HG03039 (cell line): ENCODE measurements at regions not wholly inside any gene's neighbourhood (a gene's known extent, or its start where the extent isn't known, plus 50 kb on each side); places are given as distances from the start of the nearest gene placed in this dataset.

Experiments used
- ATAC-seq: cut with Tn5 transposase; IDR thresholded peaks from one replicate; pipeline ENCODE4 v1.9.1; 2021; ENCODE audit warnings: mild to moderate bottlenecking, moderate library complexity; ENCODE audit not compliant: unreplicated experiment

GRCh38 chr6:22804620-22805261 is 235.4 kb downstream of the HDGFL1 start:
- ATAC-seq: no peak

- ATAC-seq: no peak
Observed at GRCh38 chr6:22807261-22807660, 237.9 kb downstream of the HDGFL1 start.

GRCh38 chr6:22807818-22808217 is 238.5 kb downstream of the HDGFL1 start:
- no peak for ATAC-seq

- no peak for ATAC-seq
Observed at GRCh38 chr6:22808466-22808865, 239.1 kb downstream of the HDGFL1 start.

- ATAC-seq: no peak
Observed at GRCh38 chr6:22809370-22809769, 240.0 kb downstream of the HDGFL1 start.

GRCh38 chr6:22819209-22819608 is 249.8 kb downstream of the HDGFL1 start:
- no peak for ATAC-seq

GRCh38 chr6:22821664-22822320 is 252.4 kb downstream of the HDGFL1 start:
- no peak for ATAC-seq

- no peak for ATAC-seq
Observed at GRCh38 chr6:22825210-22825609, 255.8 kb downstream of the HDGFL1 start.

- ATAC-seq: no peak
Observed at GRCh38 chr6:22826961-22827360, 257.6 kb downstream of the HDGFL1 start.

GRCh38 chr6:22827760-22828159 is 258.4 kb downstream of the HDGFL1 start:
- ATAC-seq: no peak

- no peak for ATAC-seq
Observed at GRCh38 chr6:22828179-22829062, 259.1 kb downstream of the HDGFL1 start.

- ATAC-seq: no peak
Observed at GRCh38 chr6:22829070-22829469, 259.7 kb downstream of the HDGFL1 start.

- ATAC-seq: no peak
Observed at GRCh38 chr6:22830463-22830862, 261.1 kb downstream of the HDGFL1 start.

- ATAC-seq: no peak
Observed at GRCh38 chr6:22833191-22833590, 263.8 kb downstream of the HDGFL1 start.

GRCh38 chr6:22838345-22838744 is 269.0 kb downstream of the HDGFL1 start:
- no peak for ATAC-seq

GRCh38 chr6:22845467-22845866 is 276.1 kb downstream of the HDGFL1 start:
- no peak for ATAC-seq

GRCh38 chr6:22848121-22848520 is 278.8 kb downstream of the HDGFL1 start:
- no peak for ATAC-seq

- no peak for ATAC-seq
Observed at GRCh38 chr6:22849921-22850320, 280.6 kb downstream of the HDGFL1 start.

GRCh38 chr6:22852101-22852500 is 282.7 kb downstream of the HDGFL1 start:
- no peak for ATAC-seq

GRCh38 chr6:22873513-22874136 is 304.3 kb downstream of the HDGFL1 start:
- no peak for ATAC-seq

- no peak for ATAC-seq
Observed at GRCh38 chr6:22875845-22876244, 306.5 kb downstream of the HDGFL1 start.
